ENCODE measurements at regions not wholly inside any gene's neighbourhood (a gene's known extent, or its start where the extent isn't known, plus 50 kb on each side); places are given as distances from the start of the nearest gene placed in this dataset.

DNA sequence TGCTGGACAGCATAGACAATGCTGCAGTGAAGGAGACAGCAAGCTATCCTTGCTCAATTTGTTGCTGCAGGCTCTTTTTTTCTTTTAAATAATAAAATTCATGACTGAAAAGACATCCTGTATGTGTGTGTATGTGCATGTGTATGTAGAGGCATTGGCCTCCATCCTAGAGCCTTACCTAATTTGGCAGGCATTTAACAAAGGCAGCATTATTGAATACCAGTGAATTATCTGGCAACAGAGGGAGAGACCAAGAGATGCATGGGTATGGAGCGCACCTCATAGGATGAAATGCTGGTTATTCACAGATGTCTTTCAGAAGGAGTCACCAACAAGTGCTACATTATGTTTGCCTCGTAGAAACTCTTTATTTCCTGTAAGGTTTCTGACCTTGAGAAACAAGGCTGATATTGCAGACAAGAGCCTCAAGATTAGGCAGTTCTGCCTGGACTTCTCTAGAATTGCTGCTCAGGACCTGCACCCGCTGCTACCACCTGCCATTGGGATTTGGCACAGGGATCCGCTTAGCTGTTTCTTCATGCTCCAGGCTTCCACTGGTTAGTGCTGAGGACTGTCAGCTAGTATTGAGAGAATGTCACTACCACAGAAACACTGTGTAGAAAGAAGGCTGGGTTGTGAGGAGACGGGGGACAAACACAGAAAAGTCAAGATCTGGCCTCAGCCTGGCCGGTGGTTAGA, 247.7 kb upstream of the RFX3 start:
- Histone ChIP-seq H3K4me3 (ENCODE audit: low read depth in 1 of 2, low read length in 2 of 2) (no peak overlapping the region), H3K9me3 (ENCODE audit: control insufficient read depth in 1 of 2, low read length in 2 of 2) (no peaks in the 10 kb centered on the region), H3K27ac (ENCODE audit: low read depth, low read length) (no peak overlapping the region), H3K9ac (ENCODE audit: low read depth in 1 of 2, low read length in 2 of 2) (no peak overlapping the region), H3K36me3 (ENCODE audit: control insufficient read depth in 1 of 2, insufficient read depth in 2 of 2, low read length in 2 of 2) (no peaks in the 10 kb centered on the region), H3K4me1 (ENCODE audit: control insufficient read depth in 1 of 2, insufficient read depth in 2 of 2, low read length in 2 of 2) (no peaks in the 10 kb centered on the region), H3K27me3 (ENCODE audit: control insufficient read depth in 1 of 2, insufficient read depth in 2 of 2, low read length in 2 of 2) (no peaks in the 10 kb centered on the region)

DNA sequence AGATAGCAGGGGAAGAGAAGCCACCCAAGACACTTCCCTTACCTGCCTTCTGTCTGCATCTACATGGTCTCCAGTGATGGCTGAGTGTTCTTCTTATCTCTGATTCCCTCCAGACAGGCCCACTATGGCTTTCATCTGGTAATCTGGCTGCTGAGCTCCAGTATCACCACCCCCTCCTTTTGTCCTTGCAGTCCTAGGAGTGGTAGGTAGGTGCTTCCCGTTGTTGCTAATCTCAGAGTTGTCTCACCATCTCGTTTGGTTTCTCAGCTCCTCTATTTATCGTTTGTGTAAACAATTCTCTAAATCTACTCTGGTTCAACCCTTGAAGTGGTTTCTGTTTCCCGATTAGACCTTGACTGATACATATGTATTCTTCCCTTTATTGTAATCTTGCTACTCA, 243.8 kb upstream of the RFX3 start:
- H3K9ac ChIP-seq (ENCODE audit: low read depth in 1 of 2, low read length in 2 of 2), result no peak overlapping the region
- no peak overlapping the region for H3K4me3 ChIP-seq (ENCODE audit: low read depth in 1 of 2, low read length in 2 of 2)
- no peaks in the 10 kb centered on the region for H3K4me1 ChIP-seq (ENCODE audit: control insufficient read depth in 1 of 2, insufficient read depth in 2 of 2, low read length in 2 of 2)
- H3K27ac ChIP-seq (ENCODE audit: low read depth, low read length), result no peak overlapping the region
- H3K36me3 ChIP-seq (ENCODE audit: control insufficient read depth in 1 of 2, insufficient read depth in 2 of 2, low read length in 2 of 2), result no peaks in the 10 kb centered on the region
- no peaks in the 10 kb centered on the region for H3K27me3 ChIP-seq (ENCODE audit: control insufficient read depth in 1 of 2, insufficient read depth in 2 of 2, low read length in 2 of 2)
- no peaks in the 10 kb centered on the region for H3K9me3 ChIP-seq (ENCODE audit: control insufficient read depth in 1 of 2, low read length in 2 of 2)

DNA sequence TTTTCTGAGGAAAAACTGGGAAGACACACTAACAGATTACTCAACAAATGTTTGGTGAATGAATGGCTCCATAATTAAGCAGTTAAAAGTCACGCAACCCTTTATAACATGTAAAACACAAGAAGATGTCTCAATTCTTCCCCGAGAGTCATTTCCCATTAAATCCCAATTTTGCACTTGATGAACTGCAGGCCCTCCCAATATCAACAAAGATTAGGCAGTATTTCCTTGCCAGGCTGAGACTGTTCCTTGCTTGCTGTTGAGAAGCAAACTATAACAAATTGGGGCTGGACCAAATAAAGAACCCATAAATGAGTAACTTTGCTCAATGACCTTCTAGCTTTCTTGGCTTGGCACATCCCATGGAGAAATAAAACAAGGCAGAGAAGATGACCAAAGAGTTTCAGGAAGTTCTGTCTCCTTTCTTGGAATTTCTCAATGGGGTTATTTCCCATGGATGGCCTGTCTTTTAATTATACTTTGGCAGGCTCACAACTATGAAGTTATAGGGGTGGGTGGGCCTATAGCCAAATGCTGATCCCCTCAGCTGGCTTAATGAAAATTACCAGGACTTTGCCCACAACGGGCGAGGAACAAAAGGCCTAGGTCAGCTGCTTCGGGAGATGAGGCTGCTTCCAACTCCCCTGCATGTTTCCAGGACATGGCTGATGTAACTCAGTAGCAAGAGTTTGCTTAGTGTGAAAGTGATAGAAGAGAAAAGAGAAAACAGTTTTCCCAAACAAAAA, 243.1 kb upstream of the RFX3 start:
- Histone ChIP-seq H3K4me3 (ENCODE audit: low read depth in 1 of 2, low read length in 2 of 2) (no peak overlapping the region), H3K9me3 (ENCODE audit: control insufficient read depth in 1 of 2, low read length in 2 of 2) (no peaks in the 10 kb centered on the region), H3K4me1 (ENCODE audit: control insufficient read depth in 1 of 2, insufficient read depth in 2 of 2, low read length in 2 of 2) (no peaks in the 10 kb centered on the region), H3K27ac (ENCODE audit: low read depth, low read length) (no peak overlapping the region), H3K9ac (ENCODE audit: low read depth in 1 of 2, low read length in 2 of 2) (no peak overlapping the region), H3K27me3 (ENCODE audit: control insufficient read depth in 1 of 2, insufficient read depth in 2 of 2, low read length in 2 of 2) (no peaks in the 10 kb centered on the region), H3K36me3 (ENCODE audit: control insufficient read depth in 1 of 2, insufficient read depth in 2 of 2, low read length in 2 of 2) (no peaks in the 10 kb centered on the region)

GRCh38 chr9:3768286-3768685, 242.5 kb upstream of the RFX3 start:
- no peaks in the 10 kb centered on the region for H3K4me1 ChIP-seq (ENCODE audit: control insufficient read depth in 1 of 2, insufficient read depth in 2 of 2, low read length in 2 of 2)
- H3K4me3 ChIP-seq (ENCODE audit: low read depth in 1 of 2, low read length in 2 of 2), result no peak overlapping the region
- no peaks in the 10 kb centered on the region for H3K27me3 ChIP-seq (ENCODE audit: control insufficient read depth in 1 of 2, insufficient read depth in 2 of 2, low read length in 2 of 2)
- no peaks in the 10 kb centered on the region for H3K9me3 ChIP-seq (ENCODE audit: control insufficient read depth in 1 of 2, low read length in 2 of 2)
- no peaks in the 10 kb centered on the region for H3K36me3 ChIP-seq (ENCODE audit: control insufficient read depth in 1 of 2, insufficient read depth in 2 of 2, low read length in 2 of 2)
- no peak overlapping the region for H3K27ac ChIP-seq (ENCODE audit: low read depth, low read length)
- H3K9ac ChIP-seq (ENCODE audit: low read depth in 1 of 2, low read length in 2 of 2), result no peak overlapping the region

GRCh38 chr9:3762076-3762475, 236.3 kb upstream of the RFX3 start:
- H3K4me1 ChIP-seq (ENCODE audit: control insufficient read depth in 1 of 2, insufficient read depth in 2 of 2, low read length in 2 of 2), result no peaks in the 10 kb centered on the region
- H3K36me3 ChIP-seq (ENCODE audit: control insufficient read depth in 1 of 2, insufficient read depth in 2 of 2, low read length in 2 of 2), result no peaks in the 10 kb centered on the region
- no peak overlapping the region for H3K9ac ChIP-seq (ENCODE audit: low read depth in 1 of 2, low read length in 2 of 2)
- no peak overlapping the region for H3K27ac ChIP-seq (ENCODE audit: low read depth, low read length)
- no peak overlapping the region for H3K4me3 ChIP-seq (ENCODE audit: low read depth in 1 of 2, low read length in 2 of 2)
- no peaks in the 10 kb centered on the region for H3K27me3 ChIP-seq (ENCODE audit: control insufficient read depth in 1 of 2, insufficient read depth in 2 of 2, low read length in 2 of 2)
- H3K9me3 ChIP-seq (ENCODE audit: control insufficient read depth in 1 of 2, low read length in 2 of 2), result no peaks in the 10 kb centered on the region

DNA sequence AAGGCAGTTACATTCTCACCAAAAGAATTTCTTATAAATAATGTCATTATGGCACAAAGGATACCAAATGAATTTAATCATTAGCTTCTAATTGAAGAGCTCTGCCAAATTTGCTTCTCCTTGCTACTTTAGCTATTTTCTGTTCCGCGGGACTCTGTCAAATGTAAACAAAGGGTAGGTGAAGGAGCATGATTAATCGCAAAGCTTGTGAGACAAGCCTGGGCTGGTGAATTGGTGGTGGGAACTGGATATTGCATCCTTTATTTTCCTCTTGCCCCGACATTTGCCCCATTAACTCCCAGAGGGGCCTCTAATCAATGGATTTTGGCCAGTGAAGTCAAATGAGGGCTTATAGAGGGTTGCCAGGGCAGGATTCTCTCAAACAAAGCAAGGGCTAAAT, 234.2 kb upstream of the RFX3 start:
- Histone ChIP-seq H3K9ac (ENCODE audit: low read depth in 1 of 2, low read length in 2 of 2) (no peak overlapping the region), H3K4me3 (ENCODE audit: low read depth in 1 of 2, low read length in 2 of 2) (no peak overlapping the region), H3K27me3 (ENCODE audit: control insufficient read depth in 1 of 2, insufficient read depth in 2 of 2, low read length in 2 of 2) (no peaks in the 10 kb centered on the region), H3K36me3 (ENCODE audit: control insufficient read depth in 1 of 2, insufficient read depth in 2 of 2, low read length in 2 of 2) (no peaks in the 10 kb centered on the region), H3K4me1 (ENCODE audit: control insufficient read depth in 1 of 2, insufficient read depth in 2 of 2, low read length in 2 of 2) (no peaks in the 10 kb centered on the region), H3K27ac (ENCODE audit: low read depth, low read length) (no peak overlapping the region), H3K9me3 (ENCODE audit: control insufficient read depth in 1 of 2, low read length in 2 of 2) (no peaks in the 10 kb centered on the region)

DNA sequence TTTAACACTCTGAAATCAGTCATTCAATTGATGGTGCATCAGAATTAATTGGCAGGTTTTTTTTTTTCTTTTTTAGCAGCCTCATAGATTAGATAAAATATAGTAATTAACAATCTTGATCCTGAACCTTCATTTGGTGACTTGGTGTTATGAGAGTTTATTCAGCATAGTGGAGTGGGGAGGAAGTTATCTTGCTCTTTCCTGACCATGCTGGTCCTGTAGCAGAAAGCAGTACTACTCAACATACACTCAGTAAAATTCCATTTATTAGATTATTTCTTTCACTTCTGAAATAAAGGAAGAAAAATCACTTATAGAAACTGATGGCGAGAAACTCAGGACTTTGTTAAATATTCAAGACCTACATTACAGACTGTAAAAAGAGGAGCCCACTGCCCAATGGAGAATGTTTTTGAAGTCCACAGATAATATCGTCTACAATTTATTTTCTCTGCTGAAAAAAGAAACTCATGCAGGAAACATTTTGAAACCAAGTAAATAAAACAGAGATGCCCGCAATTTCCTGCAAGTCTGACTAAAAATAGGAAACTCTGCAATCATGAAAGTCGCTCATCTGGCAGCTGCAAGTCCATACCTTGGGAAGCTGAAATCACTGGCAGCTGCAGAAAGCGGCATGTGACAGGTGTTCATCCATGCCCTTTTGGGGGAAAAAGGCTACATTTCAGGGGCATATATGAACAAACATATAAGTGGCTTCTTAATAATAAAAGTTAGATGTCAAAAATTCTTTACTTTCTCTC, 233.2 kb upstream of the RFX3 start:
- H3K9me3 ChIP-seq (ENCODE audit: control insufficient read depth in 1 of 2, low read length in 2 of 2), result no peaks in the 10 kb centered on the region
- H3K27ac ChIP-seq (ENCODE audit: low read depth, low read length), result no peak overlapping the region
- H3K36me3 ChIP-seq (ENCODE audit: control insufficient read depth in 1 of 2, insufficient read depth in 2 of 2, low read length in 2 of 2), result no peaks in the 10 kb centered on the region
- H3K9ac ChIP-seq (ENCODE audit: low read depth in 1 of 2, low read length in 2 of 2), result no peak overlapping the region
- H3K4me1 ChIP-seq (ENCODE audit: control insufficient read depth in 1 of 2, insufficient read depth in 2 of 2, low read length in 2 of 2), result no peaks in the 10 kb centered on the region
- H3K27me3 ChIP-seq (ENCODE audit: control insufficient read depth in 1 of 2, insufficient read depth in 2 of 2, low read length in 2 of 2), result no peaks in the 10 kb centered on the region
- H3K4me3 ChIP-seq (ENCODE audit: low read depth in 1 of 2, low read length in 2 of 2), result no peak overlapping the region

DNA sequence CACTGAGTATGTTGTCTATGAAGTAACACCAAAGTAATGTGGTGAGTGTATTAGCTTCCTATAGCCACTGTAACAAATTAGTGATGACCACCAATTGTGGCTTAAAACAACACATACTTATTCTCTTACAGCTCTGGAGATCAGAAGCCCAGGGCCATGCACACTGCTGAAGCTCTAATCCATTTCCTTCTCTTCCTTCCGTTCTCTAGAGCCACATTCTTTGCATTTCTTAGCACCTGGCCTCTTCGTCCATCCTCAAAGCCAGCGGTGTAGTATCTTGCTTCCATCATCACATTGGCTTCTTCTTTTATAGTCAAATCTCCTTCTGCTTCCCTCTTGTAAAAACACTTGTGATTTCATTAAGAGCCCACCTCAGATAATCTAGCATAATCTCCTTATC, 230.3 kb upstream of the RFX3 start:
- H3K27ac ChIP-seq (ENCODE audit: low read depth, low read length), result no peak overlapping the region
- no peaks in the 10 kb centered on the region for H3K9me3 ChIP-seq (ENCODE audit: control insufficient read depth in 1 of 2, low read length in 2 of 2)
- no peaks in the 10 kb centered on the region for H3K27me3 ChIP-seq (ENCODE audit: control insufficient read depth in 1 of 2, insufficient read depth in 2 of 2, low read length in 2 of 2)
- no peaks in the 10 kb centered on the region for H3K4me1 ChIP-seq (ENCODE audit: control insufficient read depth in 1 of 2, insufficient read depth in 2 of 2, low read length in 2 of 2)
- H3K36me3 ChIP-seq (ENCODE audit: control insufficient read depth in 1 of 2, insufficient read depth in 2 of 2, low read length in 2 of 2), result no peaks in the 10 kb centered on the region
- H3K9ac ChIP-seq (ENCODE audit: low read depth in 1 of 2, low read length in 2 of 2), result no peak overlapping the region
- H3K4me3 ChIP-seq (ENCODE audit: low read depth in 1 of 2, low read length in 2 of 2), result no peak overlapping the region

- H3K36me3 ChIP-seq (ENCODE audit: control insufficient read depth in 1 of 2, insufficient read depth in 2 of 2, low read length in 2 of 2), result no peaks in the 10 kb centered on the region
- no peaks in the 10 kb centered on the region for H3K4me1 ChIP-seq (ENCODE audit: control insufficient read depth in 1 of 2, insufficient read depth in 2 of 2, low read length in 2 of 2)
- no peaks in the 10 kb centered on the region for H3K9me3 ChIP-seq (ENCODE audit: control insufficient read depth in 1 of 2, low read length in 2 of 2)
- no peak overlapping the region for H3K9ac ChIP-seq (ENCODE audit: low read depth in 1 of 2, low read length in 2 of 2)
- H3K27ac ChIP-seq (ENCODE audit: low read depth, low read length), result no peak overlapping the region
- H3K27me3 ChIP-seq (ENCODE audit: control insufficient read depth in 1 of 2, insufficient read depth in 2 of 2, low read length in 2 of 2), result no peaks in the 10 kb centered on the region
- no peak overlapping the region for H3K4me3 ChIP-seq (ENCODE audit: low read depth in 1 of 2, low read length in 2 of 2)
Observed at GRCh38 chr9:3751125-3751758, 225.4 kb upstream of the RFX3 start.

DNA sequence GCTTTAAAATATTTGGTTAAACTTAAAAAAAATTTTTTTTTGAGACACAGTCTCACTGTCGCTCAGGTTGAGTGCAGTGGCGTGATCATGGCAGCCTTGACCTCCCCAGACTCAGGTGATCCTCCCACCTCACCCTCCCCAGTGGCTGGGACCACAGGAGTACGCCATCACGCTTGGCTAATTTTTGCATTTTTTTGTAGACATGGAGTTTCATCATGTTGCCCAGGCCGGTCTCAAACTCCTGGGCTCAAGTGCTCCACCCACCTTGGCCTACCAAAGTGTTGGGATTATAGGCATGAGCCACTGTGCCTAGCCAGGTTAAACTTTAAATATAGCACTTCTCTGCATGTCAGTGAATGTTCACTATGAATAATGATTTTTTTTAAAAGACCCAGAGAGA, 224.5 kb upstream of the RFX3 start:
- H3K27me3 ChIP-seq (ENCODE audit: control insufficient read depth in 1 of 2, insufficient read depth in 2 of 2, low read length in 2 of 2), result no peaks in the 10 kb centered on the region
- H3K9me3 ChIP-seq (ENCODE audit: control insufficient read depth in 1 of 2, low read length in 2 of 2), result no peaks in the 10 kb centered on the region
- no peaks in the 10 kb centered on the region for H3K4me1 ChIP-seq (ENCODE audit: control insufficient read depth in 1 of 2, insufficient read depth in 2 of 2, low read length in 2 of 2)
- no peaks in the 10 kb centered on the region for H3K36me3 ChIP-seq (ENCODE audit: control insufficient read depth in 1 of 2, insufficient read depth in 2 of 2, low read length in 2 of 2)
- H3K4me3 ChIP-seq (ENCODE audit: low read depth in 1 of 2, low read length in 2 of 2), result no peak overlapping the region
- no peak overlapping the region for H3K9ac ChIP-seq (ENCODE audit: low read depth in 1 of 2, low read length in 2 of 2)
- H3K27ac ChIP-seq (ENCODE audit: low read depth, low read length), result no peak overlapping the region

Measured in duodenal mucosa (tissue), 2 donors.